GM23248 (cell line): ENCODE measurements at regions not wholly inside any gene's neighbourhood (a gene's known extent, or its start where the extent isn't known, plus 50 kb on each side); places are given as distances from the start of the nearest gene placed in this dataset.

ENCODE experiments used
- DNase-seq: peaks from one replicate; pipeline ENCODE4 v3.0.0-alpha.2; 2015
- H2AFZ ChIP-seq: fragments of 200-600 bp; sonication (generic); 2 replicates; pipeline ENCODE4 v1.6.1; 2016; ENCODE audit warnings: antibody characterized with exemption
- H3F3A ChIP-seq: fragments of 200-600 bp; sonication (generic); 2 replicates; pipeline ENCODE4 v1.6.1; 2016; ENCODE audit warnings: mild to moderate bottlenecking, antibody characterized with exemption, mixed run types; ENCODE audit not compliant: insufficient read depth
- H3K27ac ChIP-seq: fragments of 200-600 bp; sonication (generic); 2 replicates; pipeline ENCODE4 v1.5.1; 2016; ENCODE audit warnings: mild to moderate bottlenecking
- H3K27me3 ChIP-seq: fragments of 200-600 bp; sonication (generic); replicated peaks from 2 replicates; pipeline ENCODE4 v1.6.1; 2016; ENCODE audit warnings: mild to moderate bottlenecking; ENCODE audit not compliant: insufficient read depth
- H3K36me3 ChIP-seq: fragments of 200-600 bp; sonication (generic); 2 replicates; pipeline ENCODE4 v1.6.1; 2016; ENCODE audit warnings: low read depth, mild to moderate bottlenecking
- H3K4me1 ChIP-seq: fragments of 200-600 bp; sonication (generic); 2 replicates; pipeline ENCODE4 v1.6.1; 2016; ENCODE audit warnings: mild to moderate bottlenecking; ENCODE audit not compliant: insufficient read depth
- H3K4me2 ChIP-seq: fragments of 200-600 bp; sonication (generic); one replicate; pipeline ENCODE4 v1.6.1; 2016; ENCODE audit warnings: mild to moderate bottlenecking; ENCODE audit not compliant: unreplicated experiment
- H3K4me3 ChIP-seq: fragments of 200-600 bp; sonication (generic); 2 replicates; pipeline ENCODE4 v1.5.1; 2016; ENCODE audit warnings: mild to moderate bottlenecking
- H3K79me2 ChIP-seq: fragments of 200-600 bp; sonication (generic); 2 replicates; pipeline ENCODE4 v1.6.1; 2016; ENCODE audit warnings: mild to moderate bottlenecking; ENCODE audit not compliant: insufficient read depth
- H3K9ac ChIP-seq: fragments of 200-600 bp; sonication (generic); 2 replicates; pipeline ENCODE4 v1.6.1; 2016; ENCODE audit warnings: mild to moderate bottlenecking
- H3K9me2 ChIP-seq: fragments of 200-600 bp; sonication (generic); 2 replicates; pipeline ENCODE4 v1.6.1; 2016; ENCODE audit warnings: mixed run types, mild to moderate bottlenecking, moderate library complexity; ENCODE audit not compliant: insufficient read depth
- H3K9me3 ChIP-seq: fragments of 200-600 bp; sonication (generic); one replicate; pipeline ENCODE4 v1.6.1; 2017; ENCODE audit warnings: low read depth
- H4K20me1 ChIP-seq: fragments of 200-600 bp; sonication (generic); 2 replicates; pipeline ENCODE4 v1.6.0; 2016; ENCODE audit not compliant: insufficient read depth
- EZH2 ChIP-seq: fragments of 200-600 bp; sonication (generic); IDR thresholded peaks from 2 replicates; pipeline ENCODE4 v1.6.1; 2018; ENCODE audit warnings: antibody characterized with exemption, mild to moderate bottlenecking; ENCODE audit not compliant: insufficient read depth, poor library complexity, severe bottlenecking
- EZH2phosphoT487 ChIP-seq: fragments of 200-600 bp; sonication (generic); IDR thresholded peaks from 2 replicates; pipeline ENCODE4 v1.6.1; 2018; ENCODE audit warnings: antibody characterized with exemption, moderate library complexity, mild to moderate bottlenecking, low read depth; ENCODE audit not compliant: insufficient read depth
- WGBS, 2 experiments: methylation state at CpG; one replicate each; pipeline ENCODE4 v1.1.6; 2015 to 2017; ENCODE audit warnings: low lambda C conversion rate in 2 of 2, low coverage in 1 of 2; ENCODE audit errors: missing lambda C conversion rate in 2 of 2; 5-methylcytosine and 5-hydroxymethylcytosine counted together
- in situ Hi-C: fragments of 300-500 bp; cut with MboI; formaldehyde crosslinking; loops from 2 replicates; pipeline ENCODE4 v1.15.0; 2020

- Histone ChIP-seq H3K36me3 (no peaks in the 10 kb centered on the region), H3K4me2 (no peak overlapping the region), H3K4me1 (no peaks in the 10 kb centered on the region), H4K20me1 (no peaks in the 10 kb centered on the region), H3K27ac (no peak overlapping the region), H3K9me2 (no peaks in the 10 kb centered on the region), H3K4me3 (no peak overlapping the region), H2AFZ (no peak overlapping the region), H3K79me2 (no peaks in the 10 kb centered on the region), H3K27me3 (no peaks in the 10 kb centered on the region), H3F3A (no peaks in the 10 kb centered on the region), H3K9me3 (no peaks in the 10 kb centered on the region), H3K9ac (no peak overlapping the region)
- TF ChIP-seq EZH2: no peak
- TF ChIP-seq EZH2phosphoT487: no peak
- in situ Hi-C loops: loop anchor here (10.0 kb wide), 1 partner anchor 689 kb away; no protein-coding TSS in a partner anchor
- no peak for DNase-seq
- 48 to 56% methylated on average over 1 of the region's 1 CpG for WGBS, 2 experiments
Observed at GRCh38 chr10:28243923-28244322, 58.9 kb downstream of the MPP7 start.

- no peaks in the 10 kb centered on the region for H3K36me3 ChIP-seq
- H3K4me3 ChIP-seq: no peak overlapping the region
- TF ChIP-seq EZH2 (no peak), EZH2phosphoT487 (no peak)
- no peak overlapping the region for H3K27ac ChIP-seq
- H3F3A ChIP-seq: no peaks in the 10 kb centered on the region
- no peaks in the 10 kb centered on the region for H3K27me3 ChIP-seq
- no peaks in the 10 kb centered on the region for H3K79me2 ChIP-seq
- 91 to 100% methylated on average over 1 of the region's 1 CpG for WGBS, 2 experiments
- H3K9ac ChIP-seq: no peak overlapping the region
- H2AFZ ChIP-seq: no peak overlapping the region
- H4K20me1 ChIP-seq: no peaks in the 10 kb centered on the region
- no peaks in the 10 kb centered on the region for H3K4me1 ChIP-seq
- H3K9me3 ChIP-seq: no peaks in the 10 kb centered on the region
- no peak for DNase-seq
- H3K4me2 ChIP-seq: no peak overlapping the region
- in situ Hi-C loops: loop anchor here (10.0 kb wide), 1 partner anchor 688 kb away; no protein-coding TSS in a partner anchor
- no peaks in the 10 kb centered on the region for H3K9me2 ChIP-seq
Observed at GRCh38 chr10:28242555-28243204, 60.2 kb downstream of the MPP7 start.

- Histone ChIP-seq H3K4me1 (no peaks in the 10 kb centered on the region), H3K4me3 (no peak overlapping the region), H3K9ac (no peak overlapping the region), H2AFZ (no peak overlapping the region), H3K79me2 (no peaks in the 10 kb centered on the region), H3K36me3 (no peaks in the 10 kb centered on the region), H3K27me3 (no peaks in the 10 kb centered on the region), H3K4me2 (no peak overlapping the region), H3F3A (no peaks in the 10 kb centered on the region), H3K27ac (no peak overlapping the region), H4K20me1 (no peaks in the 10 kb centered on the region), H3K9me3 (no peaks in the 10 kb centered on the region), H3K9me2 (no peaks in the 10 kb centered on the region)
- peak; percentile 64 for DNase-seq
- no peak for TF ChIP-seq EZH2phosphoT487
- TF ChIP-seq EZH2: no peak
- 0 to 1% methylated on average over 3 of the region's 3 CpGs for WGBS, 2 experiments
- in situ Hi-C loops: loop anchor here (10.0 kb wide), 1 partner anchor 687 kb away; no protein-coding TSS in a partner anchor
Observed at GRCh38 chr10:28241741-28242399, 61.0 kb downstream of the MPP7 start.

GRCh38 chr10:28240400-28240799, 62.5 kb downstream of the MPP7 start:
- no peak overlapping the region for H3K4me3 ChIP-seq
- no peak overlapping the region for H3K4me2 ChIP-seq
- in situ Hi-C loops: loop anchor here (10.0 kb wide), 1 partner anchor 686 kb away; no protein-coding TSS in a partner anchor
- 65 to 67% methylated on average over 2 of the region's 2 CpGs for WGBS, 2 experiments
- no peak overlapping the region for H2AFZ ChIP-seq
- H3K27me3 ChIP-seq: no peaks in the 10 kb centered on the region
- DNase-seq: no peak
- no peaks in the 10 kb centered on the region for H3K9me3 ChIP-seq
- no peaks in the 10 kb centered on the region for H3K4me1 ChIP-seq
- no peaks in the 10 kb centered on the region for H4K20me1 ChIP-seq
- H3K9me2 ChIP-seq: no peaks in the 10 kb centered on the region
- H3K9ac ChIP-seq: no peak overlapping the region
- H3K27ac ChIP-seq: no peak overlapping the region
- H3K36me3 ChIP-seq: no peaks in the 10 kb centered on the region
- no peaks in the 10 kb centered on the region for H3F3A ChIP-seq
- TF ChIP-seq EZH2 (no peak), EZH2phosphoT487 (no peak)
- H3K79me2 ChIP-seq: no peaks in the 10 kb centered on the region
